ENCODE measurements at regions not wholly inside any gene's neighbourhood (a gene's known extent, or its start where the extent isn't known, plus 50 kb on each side); places are given as distances from the start of the nearest gene placed in this dataset.

DNA sequence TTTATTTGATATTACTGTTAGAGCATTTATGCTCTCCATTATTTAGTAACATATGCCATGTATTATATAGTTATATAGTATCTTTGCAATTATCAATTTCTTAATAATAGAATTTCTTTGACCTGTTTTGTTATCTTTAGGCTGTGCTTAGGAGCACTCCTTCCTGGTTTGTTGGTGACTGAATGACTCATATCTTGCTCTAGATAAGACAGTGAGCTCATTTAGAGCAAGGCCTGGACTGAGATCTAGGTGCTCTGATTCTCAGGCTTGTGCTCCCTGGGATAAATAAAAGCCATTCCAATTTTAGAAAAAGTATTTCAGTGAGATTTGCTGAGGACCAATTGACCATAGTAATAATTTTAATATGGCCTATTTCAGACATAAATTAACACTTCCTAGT lies 951.2 kb downstream of the FLRT2 start:
- Histone ChIP-seq H3K9me3 (no peaks in the 10 kb centered on the region), H3K4me3 (no peak overlapping the region), H3K36me3 (no peaks in the 10 kb centered on the region), H3K27ac (replicated peaks in 1 of 4) (no peak overlapping the region), H3K4me1 (no peaks in the 10 kb centered on the region), H3K27me3 (no peaks in the 10 kb centered on the region)
- no peak for DNase-seq (ENCODE audit: extremely low spot score)
- no peak for TF ChIP-seq EP300 (IDR thresholded peaks at IDR 0.05)
- no peak for TF ChIP-seq CTCF (IDR thresholded peaks at IDR 0.05)
- no peak for TF ChIP-seq POLR2AphosphoS5 (IDR thresholded peaks at IDR 0.05)
- TF ChIP-seq POLR2A (IDR thresholded peaks at IDR 0.05; ENCODE audit: low read depth): no peak
- intact Hi-C loops (cut with DNase I): no loop called here

DNA sequence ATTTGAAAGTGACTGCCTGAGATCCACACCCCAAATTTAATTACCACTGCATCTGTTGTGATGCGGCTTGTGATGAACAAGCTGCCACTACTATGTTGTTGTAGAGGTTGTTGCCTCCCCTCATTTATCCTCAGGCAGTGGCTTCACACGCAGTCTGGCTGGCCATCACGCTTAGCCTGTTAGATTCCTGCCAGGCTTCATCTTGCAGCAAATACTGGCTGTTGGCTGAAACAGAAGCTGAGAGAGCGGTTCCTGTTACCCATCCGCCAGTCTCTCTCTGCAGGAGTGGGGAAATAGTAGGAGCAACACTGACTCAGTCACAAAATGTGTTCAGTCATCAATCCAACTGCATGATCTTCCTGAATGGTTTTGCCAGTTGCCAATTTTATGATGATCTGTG lies 934.4 kb downstream of the FLRT2 start:
- Histone ChIP-seq H3K4me3 (no peak overlapping the region), H3K27me3 (no peaks in the 10 kb centered on the region), H3K36me3 (no peaks in the 10 kb centered on the region), H3K27ac (replicated peaks in 1 of 4) (no peak overlapping the region), H3K9me3 (no peaks in the 10 kb centered on the region), H3K4me1 (no peaks in the 10 kb centered on the region)
- WGBS: 76% methylated on average over 5 of the region's 5 CpGs
- intact Hi-C loops (cut with DNase I): no loop called here
- DNase-seq (ENCODE audit: extremely low spot score): no peak
- TF ChIP-seq CTCF (IDR thresholded peaks at IDR 0.05): no peak
- TF ChIP-seq POLR2AphosphoS5 (IDR thresholded peaks at IDR 0.05): no peak
- TF ChIP-seq EP300 (IDR thresholded peaks at IDR 0.05): no peak
- TF ChIP-seq POLR2A (IDR thresholded peaks at IDR 0.05; ENCODE audit: low read depth): no peak

GRCh38 chr14:86462193-86462753 lies 932.3 kb downstream of the FLRT2 start:
- H3K27ac ChIP-seq (replicated peaks in 1 of 4): no peak overlapping the region
- TF ChIP-seq POLR2AphosphoS5 (IDR thresholded peaks at IDR 0.05) (no peak), POLR2A (IDR thresholded peaks at IDR 0.05; ENCODE audit: low read depth) (no peak), CTCF (IDR thresholded peaks at IDR 0.05) (peak in 1 of 3 experiments; percentile 7), EP300 (IDR thresholded peaks at IDR 0.05) (no peak)
- WGBS: 72% methylated on average over 1 of the region's 1 CpG
- H3K4me1 ChIP-seq: no peaks in the 10 kb centered on the region
- H3K36me3 ChIP-seq: no peaks in the 10 kb centered on the region
- intact Hi-C loops (cut with DNase I): no loop called here
- H3K4me3 ChIP-seq: no peak overlapping the region
- no peaks in the 10 kb centered on the region for H3K9me3 ChIP-seq
- no peaks in the 10 kb centered on the region for H3K27me3 ChIP-seq
- DNase-seq (ENCODE audit: extremely low spot score): no peak

DNA sequence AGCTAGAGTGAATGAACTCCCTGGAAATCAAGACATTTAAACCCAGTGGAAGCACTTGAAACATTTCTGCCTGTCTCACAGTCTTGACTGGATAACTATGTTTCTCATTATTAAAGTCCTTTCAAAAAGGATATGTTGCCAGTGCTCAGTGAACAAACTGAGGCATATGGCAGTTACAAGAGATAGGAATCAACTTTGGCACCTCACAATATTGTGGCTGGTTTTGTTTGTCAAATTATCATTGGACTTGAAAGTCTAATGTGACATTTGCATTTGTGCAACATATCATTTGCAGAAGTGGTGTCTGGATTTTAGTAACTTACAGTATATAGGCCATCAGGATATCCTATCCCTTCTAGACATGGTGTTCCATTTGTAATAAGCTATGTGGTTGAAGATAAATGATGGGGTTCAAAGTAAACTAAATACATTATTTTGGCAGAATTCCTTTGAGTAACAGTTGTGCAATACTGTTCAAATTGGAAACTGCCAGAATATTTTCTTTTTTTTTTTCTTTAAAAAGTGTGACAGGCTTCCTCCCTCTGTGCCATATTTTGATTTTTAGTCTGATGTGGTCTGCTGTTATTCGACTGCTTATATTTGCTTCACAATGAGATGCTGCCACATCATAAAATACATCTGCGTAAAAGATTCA lies 927.7 kb downstream of the FLRT2 start:
- no peaks in the 10 kb centered on the region for H3K9me3 ChIP-seq
- H3K4me1 ChIP-seq: no peaks in the 10 kb centered on the region
- H3K36me3 ChIP-seq: no peaks in the 10 kb centered on the region
- WGBS: 85% methylated on average over 2 of the region's 2 CpGs
- H3K27ac ChIP-seq (replicated peaks in 1 of 4): no peak overlapping the region
- H3K4me3 ChIP-seq: no peak overlapping the region
- intact Hi-C loops (cut with DNase I): no loop called here
- DNase-seq (ENCODE audit: extremely low spot score): no peak
- no peak for TF ChIP-seq EP300 (IDR thresholded peaks at IDR 0.05)
- TF ChIP-seq POLR2A (IDR thresholded peaks at IDR 0.05; ENCODE audit: low read depth): no peak
- no peak for TF ChIP-seq POLR2AphosphoS5 (IDR thresholded peaks at IDR 0.05)
- no peak for TF ChIP-seq CTCF (IDR thresholded peaks at IDR 0.05)
- H3K27me3 ChIP-seq: no peaks in the 10 kb centered on the region

DNA sequence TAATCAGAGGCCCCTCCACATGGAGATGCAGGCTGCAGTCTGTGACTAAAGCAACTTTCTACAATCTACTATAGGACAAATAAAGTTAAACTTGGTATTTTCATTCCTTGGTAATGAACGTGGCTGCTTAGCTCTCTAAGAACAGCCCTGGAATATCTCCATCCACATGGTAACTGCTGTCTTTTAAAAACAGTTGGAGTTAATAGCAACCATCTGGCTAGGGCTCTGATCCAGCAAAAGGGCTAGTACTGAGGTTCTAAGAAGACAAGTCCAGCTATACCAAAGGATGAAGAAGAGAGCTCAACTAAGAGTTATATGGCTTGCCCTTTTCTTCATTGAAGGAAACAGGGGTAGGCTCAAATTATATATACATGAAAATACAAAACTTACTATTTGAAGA lies 920.1 kb downstream of the FLRT2 start:
- no peak for DNase-seq (ENCODE audit: extremely low spot score)
- H3K27ac ChIP-seq (replicated peaks in 1 of 4): no peak overlapping the region
- no peak overlapping the region for H3K4me3 ChIP-seq
- no peaks in the 10 kb centered on the region for H3K4me1 ChIP-seq
- intact Hi-C loops (cut with DNase I): no loop called here
- no peaks in the 10 kb centered on the region for H3K36me3 ChIP-seq
- no peaks in the 10 kb centered on the region for H3K9me3 ChIP-seq
- TF ChIP-seq POLR2A (IDR thresholded peaks at IDR 0.05; ENCODE audit: low read depth) (no peak), EP300 (IDR thresholded peaks at IDR 0.05) (no peak), CTCF (IDR thresholded peaks at IDR 0.05) (no peak), POLR2AphosphoS5 (IDR thresholded peaks at IDR 0.05) (no peak)
- no peaks in the 10 kb centered on the region for H3K27me3 ChIP-seq
- 25% methylated on average over 1 of the region's 1 CpG for WGBS
